ENCODE measurements at regions not wholly inside any gene's neighbourhood (a gene's known extent, or its start where the extent isn't known, plus 50 kb on each side); places are given as distances from the start of the nearest gene placed in this dataset.

GRCh38 chr20:39132093-39132492, 169.9 kb downstream of the DHX35 start:
- no peak for TF ChIP-seq CTCF (conservative IDR thresholded peaks at IDR 0.05; ENCODE audit: low read length)
- no peak for TF ChIP-seq EZH2phosphoT487 (IDR thresholded peaks at IDR 0.05; ENCODE audit: borderline replicate concordance)
